MG63 (cell line): ENCODE measurements at regions not wholly inside any gene's neighbourhood (a gene's known extent, or its start where the extent isn't known, plus 50 kb on each side); places are given as distances from the start of the nearest gene placed in this dataset.
"Not testable (repeated sequence)": the region's sequence is repeated elsewhere in the genome, so short reads cannot be mapped to it uniquely, and the experiment has no call there.

Source experiments
- DNase-seq: peaks from one replicate; pipeline ENCODE4 v3.0.0-alpha.2; 2020
- H3K27me3 ChIP-seq: fragments of 250-450 bp; sonication (Bioruptor Pico); 2 replicates; pipeline ENCODE4 v1.5.1; 2020; ENCODE audit warnings: mild to moderate bottlenecking, moderate library complexity
- H3K36me3 ChIP-seq: fragments of 250-450 bp; sonication (Bioruptor Pico); 2 replicates; pipeline ENCODE4 v1.5.1; 2020; ENCODE audit warnings: mild to moderate bottlenecking, moderate library complexity
- H3K4me3 ChIP-seq: fragments of 250-450 bp; sonication (Bioruptor Pico); 2 replicates; pipeline ENCODE4 v1.5.1; 2020; ENCODE audit warnings: mild to moderate bottlenecking, moderate library complexity
- H3K9me3 ChIP-seq: fragments of 250-450 bp; sonication (Bioruptor Pico); 2 replicates; pipeline ENCODE4 v1.5.1; 2020; ENCODE audit warnings: mild to moderate bottlenecking, moderate library complexity

DNA sequence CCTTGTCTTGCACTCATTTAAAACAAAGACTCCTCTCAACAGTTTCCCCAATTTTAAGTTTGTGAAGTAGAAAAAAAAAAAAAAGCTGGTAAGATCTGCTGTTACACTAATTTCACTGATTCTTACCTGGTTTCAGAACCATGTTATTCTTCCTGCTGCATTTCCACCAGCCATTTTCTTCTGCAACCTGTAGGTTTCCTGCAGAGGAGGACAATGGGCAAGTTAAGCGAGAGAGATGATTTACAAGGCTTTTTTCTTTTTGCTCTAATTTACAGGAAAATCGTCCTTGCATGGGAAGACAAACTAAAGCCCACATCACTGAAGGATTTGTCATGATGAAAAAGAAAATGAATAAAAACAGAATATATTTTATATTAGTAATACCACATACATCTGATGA is 86.0 kb upstream of the SMARCA2 start:
- H3K9me3 ChIP-seq: no peaks in the 10 kb centered on the region
- no peak for DNase-seq
- H3K36me3 ChIP-seq: no peaks in the 10 kb centered on the region
- H3K4me3 ChIP-seq: no peak overlapping the region
- H3K27me3 ChIP-seq: no peaks in the 10 kb centered on the region

DNA sequence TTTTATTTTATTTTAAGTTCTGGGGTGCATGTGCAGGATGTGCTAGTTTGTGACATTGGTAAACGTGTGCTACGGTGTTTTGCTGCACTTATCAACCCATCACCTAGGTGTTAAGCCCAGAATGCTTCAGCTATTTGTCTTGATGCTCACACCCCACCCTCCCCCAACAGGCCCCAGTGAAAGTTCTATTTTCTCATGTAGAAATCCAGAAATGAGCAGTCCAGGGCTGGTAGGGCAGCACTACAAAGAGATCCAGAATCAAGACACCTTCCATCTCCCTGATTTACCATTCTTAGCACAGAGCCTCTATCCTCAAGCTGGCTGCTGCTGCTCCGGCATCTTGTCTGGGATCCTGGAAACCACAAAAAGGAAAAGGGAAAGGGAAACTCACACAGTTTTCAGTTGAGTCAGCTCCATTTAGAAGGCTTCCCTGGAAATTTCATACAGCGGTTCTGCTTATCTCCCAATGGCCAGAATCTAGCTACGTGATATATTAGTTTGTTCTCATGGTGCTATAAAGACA is 85.4 kb upstream of the SMARCA2 start:
- Histone ChIP-seq H3K4me3 (no peak overlapping the region), H3K9me3 (no peaks in the 10 kb centered on the region), H3K27me3 (no peaks in the 10 kb centered on the region), H3K36me3 (no peaks in the 10 kb centered on the region)
- no peak for DNase-seq

GRCh38 chr9:1930245-1930736 is 84.9 kb upstream of the SMARCA2 start:
- DNase-seq: not testable (repeated sequence)

GRCh38 chr9:1938135-1938534 is 77.0 kb upstream of the SMARCA2 start:
- H3K27me3 ChIP-seq: no peaks in the 10 kb centered on the region
- H3K36me3 ChIP-seq: no peaks in the 10 kb centered on the region
- no peak for DNase-seq
- no peaks in the 10 kb centered on the region for H3K9me3 ChIP-seq
- H3K4me3 ChIP-seq: no peak overlapping the region

More at GRCh38 chr9:1930245-1930736, 84.9 kb upstream of the SMARCA2 start:
- not testable (repeated sequence) for H3K4me3 ChIP-seq, H3K36me3 ChIP-seq, H3K9me3 ChIP-seq, H3K27me3 ChIP-seq

DNA sequence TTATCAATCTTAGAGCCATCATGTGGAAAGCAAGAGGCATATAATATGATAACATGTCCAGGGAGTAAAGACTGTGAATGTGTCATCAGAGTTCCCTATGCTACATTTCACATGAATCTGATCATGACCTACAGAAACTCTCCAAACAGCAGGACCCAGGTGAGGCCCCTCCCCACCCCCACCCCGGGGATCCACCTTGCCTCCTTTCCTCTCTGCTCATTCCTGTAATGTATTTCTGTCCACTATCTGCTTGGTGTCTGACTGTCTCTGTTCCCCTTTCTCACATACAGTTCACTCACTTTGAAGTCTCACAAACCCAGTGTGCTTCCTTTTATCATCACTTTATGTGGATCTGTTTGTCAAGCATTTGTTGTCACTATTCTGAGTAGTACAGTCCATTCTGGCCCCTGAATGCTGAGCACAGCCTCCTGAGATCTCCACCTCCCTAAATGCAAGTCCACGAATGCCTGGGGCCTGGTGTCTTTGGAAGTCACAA is 76.4 kb upstream of the SMARCA2 start:
- Histone ChIP-seq H3K9me3 (no peaks in the 10 kb centered on the region), H3K4me3 (no peak overlapping the region), H3K36me3 (no peaks in the 10 kb centered on the region), H3K27me3 (no peaks in the 10 kb centered on the region)
- no peak for DNase-seq

GRCh38 chr9:1939466-1939865 is 75.7 kb upstream of the SMARCA2 start:
- no peaks in the 10 kb centered on the region for H3K9me3 ChIP-seq
- DNase-seq: no peak
- no peak overlapping the region for H3K4me3 ChIP-seq
- no peaks in the 10 kb centered on the region for H3K36me3 ChIP-seq
- no peaks in the 10 kb centered on the region for H3K27me3 ChIP-seq

DNA sequence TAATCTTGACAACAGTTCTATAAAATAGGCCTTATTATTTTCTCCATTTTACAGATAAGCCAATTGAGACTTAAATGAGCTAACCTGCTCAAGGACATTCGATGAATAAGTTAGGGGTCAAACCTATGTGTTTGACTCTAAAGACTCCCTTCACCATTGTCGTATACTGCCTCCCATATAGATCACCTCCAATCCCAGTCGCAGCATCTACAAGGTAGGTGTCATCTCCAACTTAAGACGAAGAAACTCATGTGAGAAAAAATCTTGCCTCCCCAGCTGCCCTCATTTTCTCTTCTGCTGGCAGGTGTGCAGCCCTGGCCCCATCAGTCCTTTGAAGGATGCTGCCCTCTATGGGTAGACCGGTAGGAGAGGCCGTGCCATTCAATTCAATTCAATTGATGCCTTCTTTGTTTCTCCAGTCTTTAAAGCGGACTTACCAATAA is 75.2 kb upstream of the SMARCA2 start:
- Histone ChIP-seq H3K36me3 (no peaks in the 10 kb centered on the region), H3K9me3 (no peaks in the 10 kb centered on the region), H3K27me3 (no peaks in the 10 kb centered on the region), H3K4me3 (no peak overlapping the region)
- peak; percentile 20 for DNase-seq

GRCh38 chr9:1941989-1942388 is 73.2 kb upstream of the SMARCA2 start:
- H3K27me3 ChIP-seq: no peaks in the 10 kb centered on the region
- no peaks in the 10 kb centered on the region for H3K9me3 ChIP-seq
- H3K4me3 ChIP-seq: no peak overlapping the region
- DNase-seq: no peak
- H3K36me3 ChIP-seq: no peaks in the 10 kb centered on the region

- H3K9me3 ChIP-seq: no peaks in the 10 kb centered on the region
- H3K4me3 ChIP-seq: no peak overlapping the region
- DNase-seq: no peak
- H3K36me3 ChIP-seq: no peaks in the 10 kb centered on the region
- H3K27me3 ChIP-seq: no peaks in the 10 kb centered on the region
Observed at GRCh38 chr9:1946526-1947283, 68.4 kb upstream of the SMARCA2 start.

DNA sequence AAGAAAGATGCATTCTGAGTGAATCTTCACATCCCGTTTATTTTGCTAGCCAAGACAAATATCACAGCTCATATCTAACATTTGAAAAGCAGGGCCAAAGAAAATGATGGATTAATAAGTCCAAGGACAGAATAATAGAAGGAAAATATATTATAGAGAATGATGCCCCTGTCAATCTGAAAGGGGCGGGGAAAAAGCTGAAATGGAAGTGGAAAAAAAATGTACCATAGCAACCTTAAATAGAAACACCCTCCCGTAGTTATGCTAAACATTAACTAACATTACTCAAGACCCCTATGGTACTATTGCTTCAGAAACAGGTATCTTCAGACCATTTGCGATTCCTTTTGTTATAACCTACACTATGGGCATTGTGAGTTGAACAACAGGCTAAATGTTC is 67.7 kb upstream of the SMARCA2 start:
- no peak for DNase-seq
- Histone ChIP-seq H3K36me3 (no peaks in the 10 kb centered on the region), H3K27me3 (no peaks in the 10 kb centered on the region), H3K4me3 (no peak overlapping the region), H3K9me3 (no peaks in the 10 kb centered on the region)

DNA sequence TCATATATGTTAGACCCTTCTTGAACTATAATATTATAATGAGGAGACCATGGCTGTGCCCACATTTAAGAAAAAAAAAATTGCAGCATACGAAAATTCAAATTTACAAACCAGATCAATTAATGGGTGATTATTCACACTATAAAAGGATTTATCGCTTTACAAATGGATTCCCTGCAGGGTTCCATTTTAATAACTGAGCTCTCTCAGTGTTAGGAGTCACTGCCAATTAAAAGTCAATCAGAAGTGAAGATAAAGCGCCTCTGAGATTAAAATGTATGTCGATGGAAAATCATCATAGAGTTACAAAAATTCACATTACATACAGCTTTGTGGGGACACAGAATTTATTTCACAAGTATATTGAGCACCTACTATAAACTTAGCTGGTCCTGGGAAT is 66.6 kb upstream of the SMARCA2 start:
- Histone ChIP-seq H3K36me3 (no peaks in the 10 kb centered on the region), H3K9me3 (no peaks in the 10 kb centered on the region), H3K27me3 (no peaks in the 10 kb centered on the region), H3K4me3 (no peak overlapping the region)
- no peak for DNase-seq

GRCh38 chr9:1951446-1951845 is 63.7 kb upstream of the SMARCA2 start:
- H3K27me3 ChIP-seq: no peaks in the 10 kb centered on the region
- no peaks in the 10 kb centered on the region for H3K36me3 ChIP-seq
- H3K9me3 ChIP-seq: no peaks in the 10 kb centered on the region
- H3K4me3 ChIP-seq: no peak overlapping the region
- no peak for DNase-seq

DNA sequence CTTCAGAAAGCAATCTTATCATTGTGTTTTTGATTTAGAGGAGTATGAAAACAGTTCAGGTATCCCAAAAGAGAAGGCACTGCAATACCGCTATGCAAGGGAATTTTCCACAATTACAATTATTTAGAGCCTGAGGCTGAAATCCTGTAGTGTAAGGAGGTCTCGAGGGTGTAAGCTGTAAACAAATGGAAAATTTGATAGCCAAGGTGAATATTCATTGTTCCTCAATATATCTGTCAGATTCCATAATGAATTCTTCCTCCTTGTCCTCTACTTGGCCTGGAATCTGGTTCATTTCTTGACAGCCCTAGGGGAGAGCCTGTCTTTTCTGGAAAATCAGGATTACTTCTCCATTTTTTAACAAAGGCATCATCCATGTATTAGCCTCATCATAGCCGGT is 63.1 kb upstream of the SMARCA2 start:
- no peaks in the 10 kb centered on the region for H3K36me3 ChIP-seq
- H3K9me3 ChIP-seq: no peaks in the 10 kb centered on the region
- no peak overlapping the region for H3K4me3 ChIP-seq
- DNase-seq: no peak
- H3K27me3 ChIP-seq: no peaks in the 10 kb centered on the region

DNA sequence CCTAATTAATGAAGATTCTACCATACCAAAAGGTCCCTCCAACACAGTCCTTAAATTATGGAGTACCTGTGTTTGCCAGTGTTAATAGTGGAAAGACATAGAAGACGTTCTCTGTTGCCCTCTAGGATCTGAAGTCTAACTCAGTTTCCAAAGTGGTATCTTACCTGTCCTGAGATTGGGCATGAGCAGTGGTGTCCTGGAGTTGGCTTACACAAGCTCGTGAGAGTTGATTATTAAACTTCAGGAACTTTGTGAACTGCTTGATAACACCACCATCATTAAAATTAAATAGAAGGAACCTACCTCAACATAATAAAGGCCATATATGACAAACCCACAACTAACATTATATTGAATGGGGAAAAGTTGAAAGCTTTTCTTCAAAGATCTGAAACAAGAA is 60.9 kb upstream of the SMARCA2 start:
- no peaks in the 10 kb centered on the region for H3K9me3 ChIP-seq
- H3K36me3 ChIP-seq: no peaks in the 10 kb centered on the region
- no peak for DNase-seq
- H3K27me3 ChIP-seq: no peaks in the 10 kb centered on the region
- H3K4me3 ChIP-seq: no peak overlapping the region

DNA sequence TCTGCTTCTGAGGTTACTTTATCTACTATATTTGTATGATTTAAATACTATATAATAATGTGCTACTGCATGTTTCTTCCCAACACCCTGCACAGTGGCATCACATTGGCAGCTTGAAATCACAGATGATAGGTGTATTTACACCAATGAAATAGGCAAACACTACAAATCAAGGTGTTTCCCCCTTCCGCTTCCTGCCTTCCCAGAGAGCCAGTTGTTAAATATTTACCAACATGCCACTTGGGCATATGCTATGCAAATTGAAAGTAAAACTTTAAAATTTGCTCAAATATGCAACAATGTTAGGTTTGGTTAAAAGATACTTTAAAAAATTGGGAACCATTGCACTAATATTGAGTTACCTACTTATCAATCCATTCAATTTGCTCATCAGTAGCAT is 58.2 kb upstream of the SMARCA2 start:
- DNase-seq: no peak
- Histone ChIP-seq H3K4me3 (no peak overlapping the region), H3K9me3 (no peaks in the 10 kb centered on the region), H3K27me3 (no peaks in the 10 kb centered on the region), H3K36me3 (no peaks in the 10 kb centered on the region)

DNA sequence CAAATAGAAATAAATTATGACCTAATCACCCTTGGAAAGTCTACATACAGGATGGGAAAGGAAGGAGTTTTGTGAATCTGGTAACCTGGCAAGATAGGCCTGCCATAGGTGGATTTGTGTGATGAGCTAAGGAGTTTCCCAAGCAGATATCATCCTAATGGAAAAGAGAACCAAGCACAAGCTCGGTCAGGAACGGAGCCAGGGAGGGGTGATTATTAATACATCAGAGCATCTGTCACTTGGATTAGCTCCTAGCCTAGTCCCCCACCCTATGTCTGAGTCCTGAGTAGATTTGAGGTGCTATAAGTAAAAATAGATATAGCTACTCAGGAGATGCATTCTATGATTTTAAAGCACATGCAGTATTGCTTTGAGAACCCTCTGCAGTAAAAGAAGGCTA is 57.3 kb upstream of the SMARCA2 start:
- no peak for DNase-seq
- Histone ChIP-seq H3K36me3 (no peaks in the 10 kb centered on the region), H3K9me3 (no peaks in the 10 kb centered on the region), H3K27me3 (no peaks in the 10 kb centered on the region), H3K4me3 (no peak overlapping the region)

DNA sequence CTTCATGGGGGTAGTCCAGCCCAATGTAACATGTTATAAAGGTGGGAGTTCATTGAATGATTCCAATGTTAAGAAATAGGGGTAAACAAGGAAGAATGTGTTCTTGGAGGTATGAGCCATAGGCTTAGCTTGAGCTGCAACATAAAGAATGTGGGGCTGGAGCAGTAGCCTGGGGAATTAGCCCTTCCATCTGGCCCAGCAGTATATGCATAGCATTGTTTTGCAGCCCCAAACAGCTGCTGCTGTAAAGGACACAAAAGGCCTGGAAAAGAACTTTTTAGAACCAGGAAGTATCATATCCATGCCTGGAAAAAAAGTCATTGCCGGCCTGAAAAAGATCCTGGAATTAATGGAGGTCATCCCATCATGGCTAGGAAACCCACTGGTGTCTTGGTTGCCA is 55.8 kb upstream of the SMARCA2 start:
- no peak for DNase-seq
- no peaks in the 10 kb centered on the region for H3K27me3 ChIP-seq
- no peaks in the 10 kb centered on the region for H3K9me3 ChIP-seq
- H3K36me3 ChIP-seq: no peaks in the 10 kb centered on the region
- H3K4me3 ChIP-seq: no peak overlapping the region

- Histone ChIP-seq H3K36me3 (no peaks in the 10 kb centered on the region), H3K9me3 (no peaks in the 10 kb centered on the region), H3K4me3 (no peak overlapping the region), H3K27me3 (no peaks in the 10 kb centered on the region)
- no peak for DNase-seq
Observed at GRCh38 chr9:1960342-1961042, 54.7 kb upstream of the SMARCA2 start.
